ENCODE measurements at regions not wholly inside any gene's neighbourhood (a gene's known extent, or its start where the extent isn't known, plus 50 kb on each side); places are given as distances from the start of the nearest gene placed in this dataset.

- TF ChIP-seq ZNF274 (IDR thresholded peaks at IDR 0.05; ENCODE audit: low read depth, low read length) (no peak), YY1 (IDR thresholded peaks at IDR 0.05; ENCODE audit: insufficient read depth, insufficient read length) (no peak), SUZ12 (IDR thresholded peaks at IDR 0.05; ENCODE audit: extremely low read depth, insufficient read depth, insufficient read length) (no peak)
Observed at GRCh38 chr19:32240316-32240715, 105.1 kb upstream of the ZNF507 start.
